HPDE6-E6E7 (cell line): ENCODE measurements at regions not wholly inside any gene's neighbourhood (a gene's known extent, or its start where the extent isn't known, plus 50 kb on each side); places are given as distances from the start of the nearest gene placed in this dataset.

ENCODE experiments used
- DNase-seq: peaks from one replicate; pipeline ENCODE4 v3.0.0; 2011; ENCODE audit warnings: missing footprints; ENCODE audit errors: extremely low spot score

- DNase-seq = peak; percentile 75
These were observed 51.5 kb upstream of the RAP1B start for GRCh38 chr12:68559246-68559645.

GRCh38 chr12:68559984-68560850, 50.5 kb upstream of the RAP1B start:
- no peak for DNase-seq

GRCh38 chr12:68560851-68561422, 49.8 kb upstream of the RAP1B start:
- no peak for DNase-seq
